Loucy (cell line): ENCODE measurements at regions not wholly inside any gene's neighbourhood (a gene's known extent, or its start where the extent isn't known, plus 50 kb on each side); places are given as distances from the start of the nearest gene placed in this dataset.
"Not testable (repeated sequence)": the region's sequence is repeated elsewhere in the genome, so short reads cannot be mapped to it uniquely, and the experiment has no call there.

Experiments
- H2AFZ ChIP-seq: fragments of 200-600 bp; sonication (generic); 2 replicates; pipeline ENCODE4 v1.6.0; 2016; ENCODE audit warnings: antibody characterized with exemption, mild to moderate bottlenecking, low read length, moderate library complexity
- H3F3A ChIP-seq: fragments of 200-600 bp; 2 replicates; pipeline ENCODE4 v1.6.0; 2016; ENCODE audit warnings: antibody characterized with exemption, low read depth, mild to moderate bottlenecking
- H3K27me3 ChIP-seq: fragments of 200-600 bp; sonication (generic); 2 replicates; pipeline ENCODE4 v1.6.1; 2014; ENCODE audit warnings: low read length, mild to moderate bottlenecking; ENCODE audit not compliant: insufficient read depth, poor library complexity, severe bottlenecking
- H3K36me3 ChIP-seq: fragments of 200-600 bp; sonication (generic); 2 replicates; pipeline ENCODE4 v1.6.1; 2016; ENCODE audit warnings: low read length; ENCODE audit not compliant: insufficient read depth
- H3K4me1 ChIP-seq: fragments of 200-600 bp; sonication (generic); 2 replicates; pipeline ENCODE4 v1.5.1; 2014; ENCODE audit warnings: low read length, mild to moderate bottlenecking; ENCODE audit not compliant: insufficient read depth, poor library complexity, severe bottlenecking
- H3K4me2 ChIP-seq: fragments of 200-600 bp; sonication (generic); 2 replicates; pipeline ENCODE4 v1.6.0; 2014; ENCODE audit warnings: antibody characterized with exemption, low read length, low read depth, mild to moderate bottlenecking; ENCODE audit not compliant: poor library complexity, severe bottlenecking
- H3K4me3 ChIP-seq: fragments of 200-600 bp; sonication (generic); 2 replicates; pipeline ENCODE4 v1.5.1; 2014; ENCODE audit warnings: low read length, mild to moderate bottlenecking, mixed read lengths; ENCODE audit not compliant: poor library complexity, severe bottlenecking
- H3K79me2 ChIP-seq: fragments of 200-600 bp; sonication (generic); 2 replicates; pipeline ENCODE4 v1.6.1; 2014; ENCODE audit warnings: low read length; ENCODE audit not compliant: insufficient read depth
- H3K9ac ChIP-seq: fragments of 200-600 bp; sonication (generic); 2 replicates; pipeline ENCODE4 v1.6.0; 2014; ENCODE audit warnings: mild to moderate bottlenecking, low read depth, low read length, moderate library complexity; ENCODE audit not compliant: poor library complexity, severe bottlenecking
- H3K9me2 ChIP-seq: fragments of 200-600 bp; sonication (generic); replicated peaks from 2 replicates; pipeline ENCODE4 v1.6.1; 2016; ENCODE audit warnings: low read depth, low read length, mixed read lengths
- H3K9me3 ChIP-seq: fragments of 200-600 bp; sonication (generic); 2 replicates; pipeline ENCODE4 v1.6.1; 2014; ENCODE audit warnings: mild to moderate bottlenecking, antibody characterized with exemption, low read length, low read depth; ENCODE audit not compliant: insufficient read depth
- H4K20me1 ChIP-seq: fragments of 200-600 bp; sonication (generic); 2 replicates; pipeline ENCODE4 v1.6.0; 2014; ENCODE audit warnings: antibody characterized with exemption, low read length, mild to moderate bottlenecking; ENCODE audit not compliant: insufficient read depth, poor library complexity, severe bottlenecking
- CTCF ChIP-seq: fragments of 200-600 bp; sonication (generic); conservative IDR thresholded peaks from 2 replicates; pipeline ENCODE4 v1.5.1; 2014; ENCODE audit warnings: mild to moderate bottlenecking, antibody characterized with exemption, low read length
- EZH2phosphoT487 ChIP-seq: fragments of 200-600 bp; IDR thresholded peaks from 2 replicates; pipeline ENCODE4 v1.6.1; 2018; ENCODE audit warnings: antibody characterized with exemption, mild to moderate bottlenecking, moderate library complexity, borderline replicate concordance

DNA sequence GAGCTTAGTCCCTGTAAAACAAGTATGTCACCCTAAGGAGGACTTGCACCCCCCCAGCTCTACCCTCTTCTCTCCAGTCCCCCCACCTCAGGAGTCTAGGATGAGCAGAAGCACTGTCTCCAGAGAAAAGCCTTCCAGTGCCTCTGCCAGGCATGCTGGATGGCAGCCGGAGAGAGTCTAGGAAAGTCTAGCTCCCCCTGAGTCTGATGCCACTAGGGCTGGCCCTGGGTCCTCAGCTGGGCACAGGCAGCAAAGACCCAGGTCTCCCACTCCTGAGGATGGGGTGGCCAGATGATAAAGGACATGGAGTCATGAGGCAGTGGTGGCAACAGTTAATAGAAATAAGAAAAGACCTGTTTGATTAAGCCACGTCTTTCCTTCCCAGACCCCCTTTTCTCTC is 225.6 kb downstream of the CYP26B1 start:
- Histone ChIP-seq H3K79me2 (no peaks in the 10 kb centered on the region), H3K4me1 (no peaks in the 10 kb centered on the region), H3K36me3 (no peaks in the 10 kb centered on the region), H3K9me2 (no peaks in the 10 kb centered on the region; the same call in 1 of the 2 replicates), H3K4me2 (no peak overlapping the region), H3F3A (no peaks in the 10 kb centered on the region), H3K9me3 (no peaks in the 10 kb centered on the region), H4K20me1 (no peaks in the 10 kb centered on the region), H3K4me3 (no peak overlapping the region), H3K27me3 (no peaks in the 10 kb centered on the region), H2AFZ (no peak overlapping the region), H3K9ac (no peak overlapping the region)
- TF ChIP-seq CTCF (no peak), EZH2phosphoT487 (no peak)

DNA sequence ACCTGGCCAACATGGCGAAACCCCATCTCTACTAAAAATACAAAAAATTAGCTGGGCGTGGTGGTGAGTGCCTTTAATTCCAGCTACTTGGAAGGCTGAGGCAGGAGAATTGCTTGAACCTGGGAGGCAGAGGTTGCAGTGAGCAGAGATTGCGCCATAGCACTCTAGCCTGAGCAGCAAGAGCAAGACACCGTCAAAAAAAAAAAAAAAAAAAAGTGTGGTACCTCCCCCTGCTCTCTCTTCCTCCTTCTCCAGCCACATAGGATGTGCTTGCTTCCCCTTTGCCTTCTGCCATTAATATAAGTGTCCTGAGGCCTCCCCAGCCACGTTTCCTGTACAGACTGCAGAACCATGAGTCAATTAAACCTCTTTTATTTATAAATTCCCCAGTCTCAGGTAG is 226.8 kb downstream of the CYP26B1 start:
- H3K79me2 ChIP-seq, H3F3A ChIP-seq, H3K4me3 ChIP-seq, H2AFZ ChIP-seq, H3K4me1 ChIP-seq, H3K9me3 ChIP-seq, H3K27me3 ChIP-seq, H4K20me1 ChIP-seq, H3K9ac ChIP-seq, H3K36me3 ChIP-seq, H3K4me2 ChIP-seq, H3K9me2 ChIP-seq: not testable (repeated sequence)

GRCh38 chr2:71919708-71920107 is 228.0 kb downstream of the CYP26B1 start:
- H4K20me1 ChIP-seq, result no peaks in the 10 kb centered on the region
- no peaks in the 10 kb centered on the region for H3F3A ChIP-seq
- no peak overlapping the region for H3K4me3 ChIP-seq
- no peak overlapping the region for H3K9ac ChIP-seq
- H3K36me3 ChIP-seq, result no peaks in the 10 kb centered on the region
- H2AFZ ChIP-seq, result no peak overlapping the region
- no peaks in the 10 kb centered on the region; the same call in 1 of the 2 replicates for H3K9me2 ChIP-seq
- TF ChIP-seq CTCF, result no peak
- H3K79me2 ChIP-seq, result no peaks in the 10 kb centered on the region
- H3K9me3 ChIP-seq, result no peaks in the 10 kb centered on the region
- no peaks in the 10 kb centered on the region for H3K27me3 ChIP-seq
- no peaks in the 10 kb centered on the region for H3K4me1 ChIP-seq
- no peak overlapping the region for H3K4me2 ChIP-seq

DNA sequence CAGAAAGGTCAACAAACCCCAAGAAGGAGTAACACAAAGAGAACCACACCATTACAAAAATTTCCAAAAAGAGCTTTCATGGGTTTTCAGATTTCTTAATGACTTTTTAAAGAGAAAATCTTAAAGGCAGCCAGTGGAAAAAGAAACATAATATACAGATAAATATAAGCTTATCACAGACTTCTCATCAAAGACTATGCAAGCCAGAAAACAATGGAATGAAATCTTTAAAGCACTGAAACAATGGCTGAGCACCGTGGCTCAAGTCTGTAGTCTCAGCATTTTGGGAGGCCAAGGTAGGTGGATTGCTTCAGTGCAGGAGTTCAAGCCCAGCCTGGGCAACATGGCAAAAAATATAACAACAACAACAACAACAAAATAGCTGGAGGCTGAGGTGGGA is 237.4 kb downstream of the CYP26B1 start:
- no peaks in the 10 kb centered on the region for H3K36me3 ChIP-seq
- H3K79me2 ChIP-seq, result no peaks in the 10 kb centered on the region
- no peak overlapping the region for H2AFZ ChIP-seq
- H3K9me3 ChIP-seq, result no peaks in the 10 kb centered on the region; the same call in 1 of the 2 replicates
- H3K9ac ChIP-seq, result no peak overlapping the region
- H3K4me2 ChIP-seq, result no peak overlapping the region
- no peaks in the 10 kb centered on the region for H3K27me3 ChIP-seq
- TF ChIP-seq EZH2phosphoT487, result no peak
- no peak for TF ChIP-seq CTCF
- H3K4me3 ChIP-seq, result no peak overlapping the region
- H3K9me2 ChIP-seq, result no peaks in the 10 kb centered on the region
- no peaks in the 10 kb centered on the region for H3K4me1 ChIP-seq
- H4K20me1 ChIP-seq, result no peaks in the 10 kb centered on the region
- H3F3A ChIP-seq, result no peaks in the 10 kb centered on the region
